Urinary bladder (tissue), 3 donors: ENCODE measurements at regions not wholly inside any gene's neighbourhood (a gene's known extent, or its start where the extent isn't known, plus 50 kb on each side); places are given as distances from the start of the nearest gene placed in this dataset.

Source experiments
- DNase-seq: peaks from one replicate; pipeline ENCODE4 v3.0.0-alpha.2; 2015; ENCODE audit errors: extremely low spot score
- H3K27ac ChIP-seq: one replicate; pipeline ENCODE4 v1.5.1; 2013; ENCODE audit warnings: low read depth, mild to moderate bottlenecking, moderate library complexity
- H3K36me3 ChIP-seq: one replicate; pipeline ENCODE4 v1.6.1; 2013; ENCODE audit warnings: mild to moderate bottlenecking, moderate library complexity; ENCODE audit not compliant: insufficient read depth
- H3K4me1 ChIP-seq: one replicate; pipeline ENCODE4 v1.6.1; 2013; ENCODE audit warnings: mild to moderate bottlenecking, moderate library complexity; ENCODE audit not compliant: insufficient read depth
- H3K4me3 ChIP-seq: one replicate; pipeline ENCODE4 v1.5.1; 2013; ENCODE audit warnings: low read depth, low read length
- WGBS: extraction: QIAGEN DNeasy Blood & Tissue Kit; methylation state at CpG from one replicate; pipeline ENCODE4 v1.1.7; 2013; 5-methylcytosine and 5-hydroxymethylcytosine counted together
- donor health status: healthy with polysubstance abuse.
- donor health status: healthy.

GRCh38 chr15:96544162-96544756 lies 213.8 kb downstream of the NR2F2 start:
- Histone ChIP-seq H3K36me3 (no peaks in the 10 kb centered on the region), H3K4me1 (no peaks in the 10 kb centered on the region), H3K4me3 (no peak overlapping the region), H3K27ac (no peak overlapping the region)
- WGBS: 45% methylated on average over 5 of the region's 5 CpGs
- DNase-seq: peak; percentile 17

DNA sequence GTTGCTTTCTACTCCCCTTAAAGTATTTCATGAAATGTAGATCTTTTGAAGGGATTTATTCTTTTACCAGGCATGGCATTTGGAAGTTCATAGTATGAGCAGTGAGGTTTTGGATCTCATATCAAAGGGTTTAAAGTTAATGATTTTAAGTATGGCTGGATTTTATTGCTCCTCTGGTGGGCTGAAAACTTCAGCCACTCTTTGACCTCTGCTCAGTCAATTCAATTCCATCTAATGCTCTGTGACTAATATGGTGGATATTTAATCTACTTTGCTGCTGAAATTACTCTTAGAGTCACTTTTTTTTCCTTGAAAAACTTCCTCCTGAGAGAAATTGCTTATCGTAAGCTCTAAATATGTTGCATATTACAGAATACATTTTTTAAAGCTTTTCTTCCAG lies 218.6 kb downstream of the NR2F2 start:
- no peak overlapping the region for H3K27ac ChIP-seq
- whole genome bisulfite sequencing: 78% methylated on average over 1 of the region's 1 CpG
- DNase-seq: no peak
- no peaks in the 10 kb centered on the region for H3K4me1 ChIP-seq
- H3K4me3 ChIP-seq: no peak overlapping the region
- H3K36me3 ChIP-seq: no peaks in the 10 kb centered on the region

- 88% methylated on average over 4 of the region's 4 CpGs for WGBS
- DNase-seq: no peak
Measured at GRCh38 chr15:96551196-96551595, 220.7 kb downstream of the NR2F2 start.

DNA sequence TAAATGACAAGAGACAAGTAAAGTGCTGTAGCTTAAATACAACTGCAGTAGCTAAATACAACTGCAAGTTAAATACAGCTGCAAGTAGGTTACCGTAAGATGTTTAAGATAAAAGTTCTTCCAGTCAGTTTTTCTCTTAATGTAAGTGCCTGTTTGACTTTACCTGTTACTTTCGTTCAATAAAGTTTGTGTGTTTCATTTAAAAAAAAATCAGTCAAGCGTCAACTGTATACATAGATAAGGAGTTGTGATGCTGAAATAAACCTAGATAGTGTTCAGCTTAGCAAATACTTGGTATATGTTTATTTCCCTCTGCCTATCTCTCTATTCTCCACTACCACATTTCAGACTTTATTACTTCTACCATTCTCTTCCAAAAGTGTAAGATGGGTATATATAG lies 221.2 kb downstream of the NR2F2 start:
- Histone ChIP-seq H3K27ac (no peak overlapping the region), H3K36me3 (no peaks in the 10 kb centered on the region), H3K4me1 (no peaks in the 10 kb centered on the region), H3K4me3 (no peak overlapping the region)
- WGBS: 74% methylated on average over 3 of the region's 3 CpGs
- no peak for DNase-seq

More at GRCh38 chr15:96551196-96551595, 220.7 kb downstream of the NR2F2 start:
- Histone ChIP-seq H3K27ac (no peak overlapping the region), H3K36me3 (no peaks in the 10 kb centered on the region), H3K4me3 (no peak overlapping the region), H3K4me1 (no peaks in the 10 kb centered on the region)

DNA sequence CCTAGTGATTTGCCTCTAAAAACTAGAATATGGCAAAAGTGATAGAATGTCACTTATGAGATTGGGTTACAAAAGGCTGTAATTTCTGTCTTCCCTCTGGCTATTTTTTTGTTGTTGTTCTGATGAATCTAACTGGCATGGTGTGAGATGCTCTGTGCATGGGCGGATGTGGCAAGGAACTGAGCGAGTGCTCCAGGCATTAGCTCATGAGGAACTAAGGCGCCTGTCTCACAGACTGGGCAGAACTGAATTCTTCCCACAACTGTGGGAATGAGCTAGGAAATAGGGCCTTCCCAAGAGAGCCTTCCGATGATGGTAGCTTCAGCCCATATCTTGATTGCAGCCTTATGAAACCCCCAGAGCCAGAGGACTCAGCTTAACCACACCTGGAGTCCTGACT lies 222.5 kb downstream of the NR2F2 start:
- Histone ChIP-seq H3K36me3 (no peaks in the 10 kb centered on the region), H3K4me3 (no peak overlapping the region), H3K4me1 (no peaks in the 10 kb centered on the region), H3K27ac (no peak overlapping the region)
- WGBS: 95% methylated on average over 4 of the region's 4 CpGs
- DNase-seq: no peak

- WGBS: 76% methylated on average over 5 of the region's 5 CpGs
- Histone ChIP-seq H3K4me3 (no peak overlapping the region), H3K4me1 (no peaks in the 10 kb centered on the region), H3K27ac (no peak overlapping the region), H3K36me3 (no peaks in the 10 kb centered on the region)
- DNase-seq: no peak
Measured at GRCh38 chr15:96553451-96553850, 223.0 kb downstream of the NR2F2 start.

- DNase-seq: no peak
- WGBS: 85% methylated on average over 6 of the region's 6 CpGs
- Histone ChIP-seq H3K27ac (no peak overlapping the region), H3K4me1 (no peaks in the 10 kb centered on the region), H3K4me3 (no peak overlapping the region), H3K36me3 (no peaks in the 10 kb centered on the region)
Measured at GRCh38 chr15:96553931-96554330, 223.4 kb downstream of the NR2F2 start.

DNA sequence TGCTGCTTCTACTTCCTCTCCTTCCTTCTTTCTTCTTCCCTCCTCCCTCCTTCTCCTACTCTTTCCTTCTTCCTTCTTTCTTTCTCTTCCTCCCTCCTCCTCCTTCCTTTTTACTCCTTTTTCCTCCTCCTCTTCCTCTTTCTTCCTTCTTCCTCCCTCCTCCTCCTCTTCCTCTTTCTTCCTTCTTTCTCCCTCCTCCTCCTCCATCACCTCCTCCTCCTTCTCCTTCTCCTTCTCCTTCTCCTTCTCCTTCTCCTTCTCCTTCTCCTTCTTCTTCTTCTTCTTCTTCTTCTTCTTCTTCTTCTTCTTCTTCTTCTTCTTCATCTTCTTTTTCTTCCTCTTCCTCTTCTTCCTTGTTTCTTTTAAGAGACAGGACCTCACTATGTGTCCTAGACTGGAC lies 224.0 kb downstream of the NR2F2 start:
- no peak for DNase-seq
- H3K36me3 ChIP-seq: no peaks in the 10 kb centered on the region
- H3K27ac ChIP-seq: no peak overlapping the region
- H3K4me3 ChIP-seq: no peak overlapping the region
- no peaks in the 10 kb centered on the region for H3K4me1 ChIP-seq

DNA sequence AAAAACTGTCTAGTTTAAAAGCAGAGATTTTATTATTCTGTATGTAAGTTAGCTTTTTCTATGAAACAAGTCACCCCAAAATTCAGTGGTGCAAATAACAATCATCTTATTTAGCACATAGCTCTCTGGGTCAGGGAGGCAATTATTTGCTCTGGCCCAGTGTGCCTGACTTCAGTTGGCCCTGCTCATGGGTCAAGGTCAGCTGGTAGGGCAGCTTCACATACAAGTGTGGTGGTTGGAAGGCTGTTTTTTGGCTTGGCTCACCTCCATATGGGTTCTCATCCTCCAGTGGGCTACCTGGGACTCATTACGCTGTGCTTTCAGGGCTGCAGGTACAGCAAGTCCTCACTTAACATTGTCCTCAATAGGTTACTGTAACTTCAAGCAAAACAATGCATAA lies 228.6 kb downstream of the NR2F2 start:
- Histone ChIP-seq H3K27ac (no peak overlapping the region), H3K36me3 (no peaks in the 10 kb centered on the region), H3K4me1 (no peaks in the 10 kb centered on the region), H3K4me3 (no peak overlapping the region)
- no peak for DNase-seq
- WGBS: 96% methylated on average over 1 of the region's 1 CpG

DNA sequence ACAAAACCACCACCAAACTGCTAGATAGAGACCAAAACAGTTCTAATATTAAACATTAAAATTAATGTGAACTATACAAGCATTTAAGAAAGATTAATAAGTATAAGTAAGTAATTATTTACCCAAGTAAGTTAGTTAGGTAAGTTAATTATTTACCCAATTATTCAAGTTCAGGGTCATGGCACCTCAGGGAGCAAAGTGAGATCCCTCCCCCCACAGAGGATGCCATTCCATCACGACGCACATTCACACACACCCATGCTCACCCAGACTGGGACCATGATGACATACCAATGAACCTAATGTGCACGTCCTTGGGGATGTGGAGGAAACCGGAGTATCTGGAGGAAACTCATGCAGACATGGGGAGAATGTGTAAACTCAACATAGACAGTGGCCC lies 229.1 kb downstream of the NR2F2 start:
- H3K4me3 ChIP-seq: no peak overlapping the region
- WGBS: 87% methylated on average over 4 of the region's 4 CpGs
- DNase-seq: no peak
- H3K36me3 ChIP-seq: no peaks in the 10 kb centered on the region
- no peak overlapping the region for H3K27ac ChIP-seq
- H3K4me1 ChIP-seq: no peaks in the 10 kb centered on the region

DNA sequence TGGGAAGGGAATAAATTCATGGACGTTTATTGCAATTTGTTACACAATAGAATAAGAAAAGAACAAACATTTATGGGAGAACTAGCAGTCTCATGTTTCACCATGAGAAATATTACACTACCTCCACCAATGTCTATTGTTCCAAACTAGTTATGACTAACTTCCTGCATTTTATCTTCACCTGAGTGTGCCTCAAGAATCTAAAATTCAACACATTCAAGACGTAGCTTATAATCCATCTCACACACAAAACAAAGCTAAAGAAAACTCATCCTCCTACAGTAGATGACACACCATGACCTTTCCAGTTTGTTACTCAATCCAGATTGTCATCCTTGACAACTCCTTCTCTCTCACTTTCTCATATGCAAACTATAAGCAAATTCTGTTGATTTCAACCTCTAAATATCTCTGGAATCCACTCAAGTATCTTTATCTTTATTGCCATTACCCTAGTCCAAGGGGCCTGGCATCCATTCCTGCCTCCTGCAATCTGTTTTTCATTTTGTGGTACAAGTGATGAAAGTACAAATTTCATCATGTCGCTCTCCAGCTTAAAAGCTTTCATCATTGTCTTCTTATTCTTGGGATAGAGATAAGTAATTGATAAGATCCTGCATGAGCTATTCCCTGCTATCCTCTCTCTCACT lies 229.9 kb downstream of the NR2F2 start:
- DNase-seq: no peak
- H3K4me3 ChIP-seq: no peak overlapping the region
- no peak overlapping the region for H3K27ac ChIP-seq
- WGBS: 34% methylated on average over 3 of the region's 3 CpGs
- H3K36me3 ChIP-seq: no peaks in the 10 kb centered on the region
- H3K4me1 ChIP-seq: no peaks in the 10 kb centered on the region

DNA sequence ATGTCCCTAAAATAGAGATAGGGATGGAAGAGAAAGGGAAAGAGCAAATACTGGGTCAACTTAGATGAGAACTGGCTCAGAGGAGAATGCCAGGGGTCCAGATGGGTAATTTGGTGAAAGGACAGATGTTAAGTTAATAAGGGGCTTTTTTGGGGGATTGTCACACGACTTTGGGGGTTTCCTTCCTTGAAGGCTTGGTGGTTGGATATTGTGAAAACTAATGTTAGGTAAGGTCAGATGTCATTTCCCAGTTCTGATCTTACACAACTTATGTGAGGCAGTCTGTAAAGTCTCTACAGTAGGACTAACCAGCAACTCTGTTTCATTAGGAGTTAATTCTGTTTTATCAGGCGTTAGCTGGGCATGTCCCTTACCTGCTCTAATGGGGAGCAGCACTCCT lies 231.1 kb downstream of the NR2F2 start:
- H3K27ac ChIP-seq: no peak overlapping the region
- no peaks in the 10 kb centered on the region for H3K36me3 ChIP-seq
- H3K4me3 ChIP-seq: no peak overlapping the region
- H3K4me1 ChIP-seq: no peaks in the 10 kb centered on the region
- DNase-seq: no peak
- 73% methylated on average over 2 of the region's 2 CpGs for WGBS

DNA sequence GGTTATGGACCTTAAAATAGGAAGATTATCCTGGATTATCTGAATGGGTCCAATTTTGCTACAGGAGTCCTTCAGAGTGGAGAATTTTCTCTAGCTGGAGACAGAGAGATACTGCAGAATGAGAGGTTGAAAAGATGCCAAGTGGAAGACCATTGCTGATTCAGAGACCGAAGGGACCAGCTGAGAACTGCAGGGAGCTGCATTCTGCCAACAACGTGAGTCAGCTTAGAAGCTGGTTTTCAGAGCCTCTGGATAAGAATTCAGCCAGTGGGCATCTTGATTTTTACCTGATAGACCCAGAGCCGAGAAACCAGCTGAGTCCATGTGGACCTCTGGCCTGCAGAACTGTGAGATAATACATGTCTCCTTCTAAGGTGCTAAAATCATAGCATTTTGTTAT lies 234.0 kb downstream of the NR2F2 start:
- H3K27ac ChIP-seq: no peak overlapping the region
- DNase-seq: no peak
- no peak overlapping the region for H3K4me3 ChIP-seq
- WGBS: 86% methylated on average over 3 of the region's 3 CpGs
- H3K36me3 ChIP-seq: no peaks in the 10 kb centered on the region
- H3K4me1 ChIP-seq: no peaks in the 10 kb centered on the region

- Histone ChIP-seq H3K4me3 (no peak overlapping the region), H3K36me3 (no peaks in the 10 kb centered on the region), H3K27ac (no peak overlapping the region), H3K4me1 (no peaks in the 10 kb centered on the region)
- no peak for DNase-seq
- 77% methylated on average over 2 of the region's 2 CpGs for WGBS
Measured at GRCh38 chr15:96565266-96565665, 234.8 kb downstream of the NR2F2 start.

- Histone ChIP-seq H3K27ac (no peak overlapping the region), H3K4me3 (no peak overlapping the region), H3K4me1 (no peaks in the 10 kb centered on the region), H3K36me3 (no peaks in the 10 kb centered on the region)
- DNase-seq: no peak
- WGBS: 86% methylated on average over 10 of the region's 10 CpGs
Measured at GRCh38 chr15:96574782-96575181, 244.3 kb downstream of the NR2F2 start.
